B cell (primary cell): ENCODE measurements at regions not wholly inside any gene's neighbourhood (a gene's known extent, or its start where the extent isn't known, plus 50 kb on each side); places are given as distances from the start of the nearest gene placed in this dataset.

Source experiments
- CTCF ChIP-seq: fragments of 200-600 bp; IDR thresholded peaks from one replicate; pipeline ENCODE4 v1.8.0; 2022; ENCODE audit warnings: antibody characterized with exemption, mild to moderate bottlenecking
- EZH2 ChIP-seq: IDR thresholded peaks from 2 replicates; pipeline ENCODE4 v1.6.1; 2012; ENCODE audit warnings: borderline replicate concordance, low read depth, mild to moderate bottlenecking, moderate library complexity, low read length; ENCODE audit not compliant: insufficient read depth, poor library complexity, severe bottlenecking

DNA sequence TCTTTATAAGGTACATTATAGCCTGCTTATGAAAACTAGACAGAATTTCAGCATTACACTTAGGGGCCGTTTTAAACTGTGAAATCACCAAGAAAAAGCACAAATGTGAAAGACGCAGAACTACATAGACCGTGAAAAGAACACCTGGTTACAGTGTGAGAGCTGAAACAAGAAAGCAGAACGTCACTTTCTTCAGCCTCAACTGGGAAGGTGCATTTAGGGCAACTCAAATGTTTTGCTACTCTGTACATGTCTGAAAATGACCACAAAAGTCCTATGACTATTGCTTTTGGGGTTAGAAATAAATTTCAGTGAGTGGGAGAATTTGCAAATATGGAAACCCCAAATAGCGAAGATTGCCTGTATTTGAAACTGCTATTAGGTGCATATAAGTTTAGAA lies 268.7 kb downstream of the OLFM3 start:
- TF ChIP-seq CTCF (no peak), EZH2 (no peak)
